ENCODE measurements at regions not wholly inside any gene's neighbourhood (a gene's known extent, or its start where the extent isn't known, plus 50 kb on each side); places are given as distances from the start of the nearest gene placed in this dataset.

GRCh38 chr11:27894552-27894951 is 194.3 kb upstream of the BDNF start:
- TF ChIP-seq CTCF (IDR thresholded peaks at IDR 0.05; ENCODE audit: low read depth, low read length) (no peak), POLR2A (IDR thresholded peaks at IDR 0.05; ENCODE audit: extremely low read depth, insufficient read length) (no peak), MYC (IDR thresholded peaks at IDR 0.05; ENCODE audit: low read depth, low read length) (no peak)

All from NB4 (cell line).